Neural crest cell (in vitro differentiated cells): ENCODE measurements at regions not wholly inside any gene's neighbourhood (a gene's known extent, or its start where the extent isn't known, plus 50 kb on each side); places are given as distances from the start of the nearest gene placed in this dataset.

ENCODE experiments used
- DNase-seq: peaks from one replicate; pipeline ENCODE4 v3.0.0; 2021; ENCODE audit warnings: low read depth, mixed read lengths, low spot score
- H3K27ac Mint-ChIP-seq: one replicate; pipeline ENCODE4 v1.8.0; 2021; ENCODE audit warnings: mild to moderate bottlenecking, mixed read lengths; ENCODE audit not compliant: unreplicated experiment
- H3K27me3 Mint-ChIP-seq: 2 replicates; pipeline ENCODE4 v1.8.0; 2021; ENCODE audit warnings: low read depth, mild to moderate bottlenecking, mixed read lengths
- H3K36me3 Mint-ChIP-seq: 2 replicates; pipeline ENCODE4 v1.8.0; 2021; ENCODE audit warnings: low read depth, mild to moderate bottlenecking, mixed read lengths
- H3K4me1 Mint-ChIP-seq: 2 replicates; pipeline ENCODE4 v1.8.0; 2021; ENCODE audit warnings: mixed read lengths
- H3K4me3 Mint-ChIP-seq: one replicate; pipeline ENCODE4 v1.8.0; 2021; ENCODE audit warnings: mild to moderate bottlenecking, mixed read lengths
- H3K9me3 Mint-ChIP-seq: 2 replicates; pipeline ENCODE4 v1.8.0; 2021; ENCODE audit warnings: mixed read lengths
- CTCF ChIP-seq: fragments of 200-600 bp; sonication (generic); conservative IDR thresholded peaks from 2 replicates; pipeline ENCODE4 v1.5.0; 2021; ENCODE audit warnings: antibody characterized with exemption, mild to moderate bottlenecking

GRCh38 chr4:104826171-104826570 lies 320.5 kb upstream of the TET2 start:
- H3K27ac Mint-ChIP-seq, result no peak overlapping the region
- no peaks in the 10 kb centered on the region for H3K4me1 Mint-ChIP-seq
- TF ChIP-seq CTCF, result no peak
- no peaks in the 10 kb centered on the region for H3K36me3 Mint-ChIP-seq
- no peaks in the 10 kb centered on the region for H3K27me3 Mint-ChIP-seq
- H3K4me3 Mint-ChIP-seq, result no peak overlapping the region
- H3K9me3 Mint-ChIP-seq, result peaks cover 3% of the 10 kb centered on the region
- no peak for DNase-seq

- no peak for DNase-seq
- H3K9me3 Mint-ChIP-seq, result peaks cover 3% of the 10 kb centered on the region
- H3K4me1 Mint-ChIP-seq, result no peaks in the 10 kb centered on the region
- H3K27ac Mint-ChIP-seq, result no peak overlapping the region
- no peak for TF ChIP-seq CTCF
- H3K36me3 Mint-ChIP-seq, result no peaks in the 10 kb centered on the region
- H3K27me3 Mint-ChIP-seq, result no peaks in the 10 kb centered on the region
- no peak overlapping the region for H3K4me3 Mint-ChIP-seq
Observed at GRCh38 chr4:104829761-104830160, 316.9 kb upstream of the TET2 start.

- TF ChIP-seq CTCF, result no peak
- Mint-ChIP-seq H3K9me3 (no peaks in the 10 kb centered on the region), H3K4me3 (no peak overlapping the region), H3K36me3 (no peaks in the 10 kb centered on the region), H3K27ac (no peak overlapping the region), H3K27me3 (no peaks in the 10 kb centered on the region), H3K4me1 (no peaks in the 10 kb centered on the region)
- no peak for DNase-seq
Observed at GRCh38 chr4:104848597-104849225, 298.0 kb upstream of the TET2 start.

- H3K27me3 Mint-ChIP-seq, result no peaks in the 10 kb centered on the region
- H3K27ac Mint-ChIP-seq, result no peak overlapping the region
Observed at GRCh38 chr4:104859601-104860237, 287.0 kb upstream of the TET2 start.

More at GRCh38 chr4:104859601-104860237, 287.0 kb upstream of the TET2 start:
- peaks cover 2% of the 10 kb centered on the region for H3K36me3 Mint-ChIP-seq
- H3K9me3 Mint-ChIP-seq, result peaks cover 2% of the 10 kb centered on the region
- no peak for TF ChIP-seq CTCF
- DNase-seq, result no peak
- H3K4me3 Mint-ChIP-seq, result no peak overlapping the region
- H3K4me1 Mint-ChIP-seq, result peaks cover 8% of the 10 kb centered on the region
